ENCODE measurements at regions not wholly inside any gene's neighbourhood (a gene's known extent, or its start where the extent isn't known, plus 50 kb on each side); places are given as distances from the start of the nearest gene placed in this dataset.

DNA sequence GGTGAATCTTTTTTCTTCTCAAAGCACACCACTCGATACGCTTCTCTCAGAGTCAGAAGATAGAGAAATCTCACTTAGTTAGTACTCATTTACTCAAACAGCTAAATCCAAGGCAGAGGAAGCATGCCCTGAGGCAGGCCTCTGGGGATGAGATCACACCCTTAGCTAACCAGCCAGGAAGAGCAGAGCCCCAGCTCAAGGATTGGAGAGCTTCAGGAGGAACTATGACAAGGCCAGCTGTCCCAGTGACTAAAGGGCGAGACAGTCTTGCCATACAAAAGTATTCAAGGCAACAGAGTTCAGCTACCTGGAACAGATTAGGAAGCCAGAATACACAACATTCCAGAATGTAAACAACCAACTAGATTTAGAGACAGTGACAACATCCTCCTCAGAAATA, 197.7 kb upstream of the CCDC196 start:
- no peak overlapping the region for H3K27ac ChIP-seq
- no peak for ATAC-seq (ENCODE audit: low FRiP score in 2 of 2)
- H3K27me3 ChIP-seq: no peaks in the 10 kb centered on the region
- no peak overlapping the region for H3K4me3 ChIP-seq
- H3K4me1 ChIP-seq: no peaks in the 10 kb centered on the region
- DNase-seq: no peak
- H3K9me3 ChIP-seq: no peaks in the 10 kb centered on the region
- TF ChIP-seq EP300 (IDR thresholded peaks at IDR 0.05): no peak
- TF ChIP-seq, protein P1, sequence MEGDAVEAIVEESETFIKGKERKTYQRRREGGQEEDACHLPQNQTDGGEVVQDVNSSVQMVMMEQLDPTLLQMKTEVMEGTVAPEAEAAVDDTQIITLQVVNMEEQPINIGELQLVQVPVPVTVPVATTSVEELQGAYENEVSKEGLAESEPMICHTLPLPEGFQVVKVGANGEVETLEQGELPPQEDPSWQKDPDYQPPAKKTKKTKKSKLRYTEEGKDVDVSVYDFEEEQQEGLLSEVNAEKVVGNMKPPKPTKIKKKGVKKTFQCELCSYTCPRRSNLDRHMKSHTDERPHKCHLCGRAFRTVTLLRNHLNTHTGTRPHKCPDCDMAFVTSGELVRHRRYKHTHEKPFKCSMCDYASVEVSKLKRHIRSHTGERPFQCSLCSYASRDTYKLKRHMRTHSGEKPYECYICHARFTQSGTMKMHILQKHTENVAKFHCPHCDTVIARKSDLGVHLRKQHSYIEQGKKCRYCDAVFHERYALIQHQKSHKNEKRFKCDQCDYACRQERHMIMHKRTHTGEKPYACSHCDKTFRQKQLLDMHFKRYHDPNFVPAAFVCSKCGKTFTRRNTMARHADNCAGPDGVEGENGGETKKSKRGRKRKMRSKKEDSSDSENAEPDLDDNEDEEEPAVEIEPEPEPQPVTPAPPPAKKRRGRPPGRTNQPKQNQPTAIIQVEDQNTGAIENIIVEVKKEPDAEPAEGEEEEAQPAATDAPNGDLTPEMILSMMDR (IDR thresholded peaks at IDR 0.05): no peak
- TF ChIP-seq POLR2AphosphoS5 (IDR thresholded peaks at IDR 0.05): no peak
- no peak for TF ChIP-seq POLR2A (IDR thresholded peaks at IDR 0.05)
- no peaks in the 10 kb centered on the region for H3K36me3 ChIP-seq
- WGBS, 2 donors: 89 to 92% methylated on average over 3 of the region's 3 CpGs

DNA sequence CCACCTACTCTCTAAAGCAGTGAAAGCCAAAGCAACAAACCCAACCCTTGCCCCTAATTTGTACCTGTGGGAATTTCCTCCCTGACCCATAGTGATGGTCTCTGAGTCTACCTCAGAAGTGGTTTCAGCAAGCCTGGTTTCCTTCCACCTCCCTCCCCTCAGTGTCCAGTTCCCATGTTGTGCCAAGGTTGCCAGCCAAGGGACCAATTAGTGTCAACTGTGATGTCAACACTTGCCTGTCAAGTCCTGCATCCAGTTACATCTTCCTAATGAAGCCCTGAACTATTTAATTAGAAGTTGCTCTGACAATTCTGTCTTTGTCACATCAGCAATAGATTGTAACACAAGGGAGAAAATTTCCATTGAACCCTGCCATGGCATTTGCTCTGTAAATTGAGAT, 194.4 kb upstream of the CCDC196 start:
- no peak overlapping the region for H3K27ac ChIP-seq
- no peaks in the 10 kb centered on the region for H3K36me3 ChIP-seq
- no peak for TF ChIP-seq EP300 (IDR thresholded peaks at IDR 0.05)
- TF ChIP-seq POLR2A (IDR thresholded peaks at IDR 0.05): no peak
- TF ChIP-seq, protein P1 (IDR thresholded peaks at IDR 0.05): no peak
- no peak for TF ChIP-seq POLR2AphosphoS5 (IDR thresholded peaks at IDR 0.05)
- ATAC-seq (ENCODE audit: low FRiP score in 2 of 2) (no peak), DNase-seq (no peak)
- H3K9me3 ChIP-seq: no peaks in the 10 kb centered on the region
- H3K4me1 ChIP-seq: no peaks in the 10 kb centered on the region
- H3K27me3 ChIP-seq: no peaks in the 10 kb centered on the region
- no peak overlapping the region for H3K4me3 ChIP-seq

DNA sequence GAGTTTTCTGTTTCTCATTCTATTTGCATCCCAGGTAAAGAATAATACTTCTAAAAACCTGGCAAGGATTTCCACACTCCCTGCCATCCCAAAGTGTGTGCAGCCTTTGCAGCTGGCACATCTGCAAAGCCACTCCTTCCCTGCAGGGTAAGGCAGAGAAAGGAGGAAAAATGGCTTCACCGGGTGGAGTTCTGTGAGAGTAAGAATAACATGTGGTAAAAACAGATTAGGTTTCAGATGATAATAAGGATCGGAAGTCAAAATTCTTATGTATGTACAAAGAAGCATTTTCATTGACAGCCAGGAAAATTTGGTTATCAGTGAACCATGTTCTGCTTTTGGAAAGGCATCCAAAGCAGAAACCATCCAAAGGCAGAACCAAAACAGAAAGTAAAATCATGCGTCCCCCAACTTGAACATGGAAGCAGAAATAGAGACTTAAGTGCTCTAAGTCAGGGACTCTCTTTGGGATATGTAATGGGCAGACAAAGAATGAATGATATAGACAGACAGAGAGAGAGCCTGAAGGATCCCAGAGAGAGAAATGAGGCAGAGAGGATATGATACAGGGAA, 192.6 kb upstream of the CCDC196 start:
- DNase-seq: no peak
- no peak overlapping the region for H3K4me3 ChIP-seq
- no peak for TF ChIP-seq POLR2AphosphoS5 (IDR thresholded peaks at IDR 0.05)
- TF ChIP-seq POLR2A (IDR thresholded peaks at IDR 0.05): no peak
- no peak for TF ChIP-seq EP300 (IDR thresholded peaks at IDR 0.05)
- TF ChIP-seq, protein P1 (IDR thresholded peaks at IDR 0.05): no peak
- no peaks in the 10 kb centered on the region for H3K9me3 ChIP-seq
- H3K27ac ChIP-seq: no peak overlapping the region
- no peaks in the 10 kb centered on the region for H3K36me3 ChIP-seq
- ATAC-seq (ENCODE audit: low FRiP score in 2 of 2): no peak
- 48% methylated on average over 3 of the region's 3 CpGs for WGBS, 2 donors
- H3K27me3 ChIP-seq: no peaks in the 10 kb centered on the region
- no peaks in the 10 kb centered on the region for H3K4me1 ChIP-seq

DNA sequence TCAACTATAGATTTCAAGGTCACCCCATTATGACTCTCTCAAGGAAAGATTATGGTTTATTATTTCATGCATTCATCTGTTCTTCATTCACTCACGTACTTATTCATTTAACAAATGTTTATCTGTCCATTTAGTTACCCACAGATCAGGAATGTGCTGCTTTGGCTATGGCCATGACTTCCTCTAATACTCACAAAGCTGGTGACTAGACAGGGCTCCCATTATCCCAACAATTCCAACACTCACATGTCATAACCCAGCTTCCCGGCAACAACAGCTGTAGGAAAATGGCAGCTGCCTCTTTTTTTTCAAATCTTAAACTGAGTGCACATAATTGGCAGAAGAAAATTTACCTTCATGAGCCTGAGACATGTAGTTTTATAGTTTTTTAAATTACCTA, 190.8 kb upstream of the CCDC196 start:
- H3K27ac ChIP-seq: no peak overlapping the region
- no peaks in the 10 kb centered on the region for H3K27me3 ChIP-seq
- DNase-seq (no peak), ATAC-seq (ENCODE audit: low FRiP score in 2 of 2) (no peak)
- 91 to 92% methylated on average over 2 of the region's 2 CpGs for WGBS, 2 donors
- no peak overlapping the region for H3K4me3 ChIP-seq
- no peaks in the 10 kb centered on the region for H3K36me3 ChIP-seq
- TF ChIP-seq, protein P1 (IDR thresholded peaks at IDR 0.05): no peak
- no peak for TF ChIP-seq POLR2AphosphoS5 (IDR thresholded peaks at IDR 0.05)
- no peak for TF ChIP-seq POLR2A (IDR thresholded peaks at IDR 0.05)
- no peak for TF ChIP-seq EP300 (IDR thresholded peaks at IDR 0.05)
- no peaks in the 10 kb centered on the region for H3K4me1 ChIP-seq
- no peaks in the 10 kb centered on the region for H3K9me3 ChIP-seq

DNA sequence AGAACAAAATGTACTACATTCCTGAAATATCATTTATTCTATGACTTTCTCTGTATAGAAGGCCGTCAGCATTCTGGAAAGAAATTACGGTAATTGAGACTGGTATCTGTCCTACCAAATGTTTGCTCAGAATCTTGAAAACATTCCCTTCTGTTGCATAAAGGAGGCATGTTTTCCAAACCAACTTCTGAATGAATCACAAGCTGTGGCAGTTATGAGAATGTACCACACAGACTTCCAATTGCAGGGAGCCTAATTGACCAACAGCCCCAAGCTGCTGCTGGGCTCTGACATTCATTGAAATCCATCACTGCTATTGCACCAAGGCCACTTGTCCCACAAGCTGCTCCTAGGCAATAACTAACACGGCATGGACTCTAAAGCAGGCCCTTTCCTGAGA, 185.3 kb upstream of the CCDC196 start:
- H3K4me3 ChIP-seq: no peak overlapping the region
- no peak for ATAC-seq (ENCODE audit: low FRiP score in 2 of 2)
- TF ChIP-seq POLR2AphosphoS5 (IDR thresholded peaks at IDR 0.05) (no peak), EP300 (IDR thresholded peaks at IDR 0.05) (no peak), POLR2A (IDR thresholded peaks at IDR 0.05) (no peak)
- TF ChIP-seq, protein P1 (IDR thresholded peaks at IDR 0.05): no peak
- no peaks in the 10 kb centered on the region for H3K9me3 ChIP-seq
- H3K27ac ChIP-seq: no peak overlapping the region
- no peaks in the 10 kb centered on the region for H3K4me1 ChIP-seq
- DNase-seq: no peak
- H3K27me3 ChIP-seq: no peaks in the 10 kb centered on the region
- no peaks in the 10 kb centered on the region for H3K36me3 ChIP-seq
- WGBS, 2 donors: 76 to 89% methylated on average over 3 of the region's 3 CpGs
